MM.1S (cell line): ENCODE measurements at regions not wholly inside any gene's neighbourhood (a gene's known extent, or its start where the extent isn't known, plus 50 kb on each side); places are given as distances from the start of the nearest gene placed in this dataset.

Experiments
- CTCF ChIP-seq: fragments of 300-600 bp; sonication (generic); IDR thresholded peaks from 2 replicates; pipeline ENCODE4 v1.5.1; 2016; ENCODE audit warnings: antibody characterized with exemption, low read length, mixed read lengths
- EZH2 ChIP-seq: fragments of 300-600 bp; sonication (generic); optimal IDR thresholded peaks from 2 replicates; pipeline ENCODE3; 2017; ENCODE audit warnings: low read depth, mild to moderate bottlenecking, antibody characterized with exemption, low read length, mixed read lengths

- no peak for TF ChIP-seq EZH2
- TF ChIP-seq CTCF: no peak
Observed at GRCh38 chr2:35415282-35415681, 940.3 kb upstream of the CRIM1 start.
